ENCODE measurements at regions not wholly inside any gene's neighbourhood (a gene's known extent, or its start where the extent isn't known, plus 50 kb on each side); places are given as distances from the start of the nearest gene placed in this dataset.

DNA sequence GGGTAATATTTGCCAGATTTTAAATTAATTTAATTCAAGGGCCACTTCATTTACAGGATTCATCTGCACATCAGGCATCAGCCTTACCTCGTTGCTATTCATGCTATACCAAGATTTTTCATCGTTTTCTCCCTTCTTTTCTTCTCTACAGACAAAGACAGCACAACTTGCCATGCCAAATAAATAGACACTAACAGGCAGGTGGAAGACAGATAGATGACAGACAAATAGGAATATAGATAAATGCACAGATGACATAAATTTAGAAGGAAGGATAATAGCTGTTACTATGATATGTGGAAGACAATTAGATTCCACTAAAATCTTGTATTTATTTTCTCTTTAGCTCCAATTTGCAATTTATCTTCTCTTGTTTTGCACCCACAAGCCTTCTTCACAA, 164.5 kb upstream of the ARX start:
- no peak overlapping the region for H3K27ac ChIP-seq
- 35 to 45% methylated on average over 2 of the region's 2 CpGs for WGBS, 2 donors
- intact Hi-C loops (cut with DNase I) = no loop called here

DNA sequence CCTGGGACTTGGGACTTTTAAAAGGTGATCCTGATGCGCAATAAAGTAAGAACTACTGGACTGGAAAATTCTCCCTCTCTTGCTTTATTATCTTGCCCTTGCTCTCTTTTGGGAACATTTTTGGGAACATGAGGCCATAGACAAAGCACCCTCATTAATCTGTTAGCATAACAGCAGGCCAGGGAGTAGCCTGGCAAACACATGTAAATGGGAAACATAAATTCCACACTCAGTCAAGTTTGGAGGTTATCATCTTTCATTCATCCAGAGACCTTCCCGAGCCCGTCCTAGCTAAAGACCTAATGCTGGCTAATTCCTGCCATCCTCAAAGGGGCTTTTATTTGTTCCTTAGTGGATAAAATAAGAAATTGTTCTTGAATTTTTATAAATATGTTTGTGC, 162.8 kb upstream of the ARX start:
- Histone ChIP-seq H3K27me3 (no peaks in the 10 kb centered on the region), H3K9me3 (no peaks in the 10 kb centered on the region), H3K4me1 (no peaks in the 10 kb centered on the region), H3K36me3 (replicated peaks in 1 of 2; ENCODE audit: insufficient read depth in 1 of 2, low read depth in 2 of 2) (no peaks in the 10 kb centered on the region), H3K4me3 (no peak overlapping the region), H3K27ac (no peak overlapping the region)
- TF ChIP-seq POLR2A (IDR thresholded peaks at IDR 0.05) = no peak
- TF ChIP-seq, protein P1, sequence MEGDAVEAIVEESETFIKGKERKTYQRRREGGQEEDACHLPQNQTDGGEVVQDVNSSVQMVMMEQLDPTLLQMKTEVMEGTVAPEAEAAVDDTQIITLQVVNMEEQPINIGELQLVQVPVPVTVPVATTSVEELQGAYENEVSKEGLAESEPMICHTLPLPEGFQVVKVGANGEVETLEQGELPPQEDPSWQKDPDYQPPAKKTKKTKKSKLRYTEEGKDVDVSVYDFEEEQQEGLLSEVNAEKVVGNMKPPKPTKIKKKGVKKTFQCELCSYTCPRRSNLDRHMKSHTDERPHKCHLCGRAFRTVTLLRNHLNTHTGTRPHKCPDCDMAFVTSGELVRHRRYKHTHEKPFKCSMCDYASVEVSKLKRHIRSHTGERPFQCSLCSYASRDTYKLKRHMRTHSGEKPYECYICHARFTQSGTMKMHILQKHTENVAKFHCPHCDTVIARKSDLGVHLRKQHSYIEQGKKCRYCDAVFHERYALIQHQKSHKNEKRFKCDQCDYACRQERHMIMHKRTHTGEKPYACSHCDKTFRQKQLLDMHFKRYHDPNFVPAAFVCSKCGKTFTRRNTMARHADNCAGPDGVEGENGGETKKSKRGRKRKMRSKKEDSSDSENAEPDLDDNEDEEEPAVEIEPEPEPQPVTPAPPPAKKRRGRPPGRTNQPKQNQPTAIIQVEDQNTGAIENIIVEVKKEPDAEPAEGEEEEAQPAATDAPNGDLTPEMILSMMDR (IDR thresholded peaks at IDR 0.05) = no peak
- no peak for ATAC-seq
- DNase-seq = no peak
- 33 to 50% methylated on average over 3 of the region's 3 CpGs for WGBS, 2 donors
- intact Hi-C loops (cut with DNase I) = no loop called here

More for the DNA sequence above, 164.5 kb upstream of the ARX start:
- TF ChIP-seq, protein P1 (IDR thresholded peaks at IDR 0.05) = no peak
- no peak for TF ChIP-seq POLR2A (IDR thresholded peaks at IDR 0.05)
- no peak for DNase-seq
- no peak for ATAC-seq
- no peaks in the 10 kb centered on the region for H3K27me3 ChIP-seq
- H3K36me3 ChIP-seq (replicated peaks in 1 of 2; ENCODE audit: insufficient read depth in 1 of 2, low read depth in 2 of 2) = no peaks in the 10 kb centered on the region
- H3K4me1 ChIP-seq = no peaks in the 10 kb centered on the region
- no peak overlapping the region for H3K4me3 ChIP-seq
- no peaks in the 10 kb centered on the region for H3K9me3 ChIP-seq

DNA sequence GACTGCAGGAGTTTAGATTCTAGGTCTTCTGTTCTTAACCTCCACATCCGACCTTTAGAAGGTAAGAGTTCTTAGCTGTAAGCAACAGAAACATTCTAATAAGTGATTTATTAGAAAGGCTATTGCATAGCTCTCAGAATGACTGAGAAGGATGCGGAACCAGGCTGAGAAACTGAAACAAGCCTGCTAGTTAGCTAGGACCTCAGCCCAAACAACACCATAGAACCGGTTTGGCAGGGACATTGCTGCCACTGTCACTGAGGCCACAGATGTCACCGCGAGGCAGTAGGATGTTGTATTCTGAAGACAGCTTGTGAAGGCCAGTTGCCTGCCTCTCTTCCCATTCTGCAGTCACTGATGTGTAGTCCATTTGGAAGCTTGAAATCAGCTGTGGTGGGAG, 160.0 kb upstream of the ARX start:
- Histone ChIP-seq H3K9me3 (no peaks in the 10 kb centered on the region), H3K27ac (no peak overlapping the region), H3K27me3 (no peaks in the 10 kb centered on the region), H3K36me3 (replicated peaks in 1 of 2; ENCODE audit: insufficient read depth in 1 of 2, low read depth in 2 of 2) (no peaks in the 10 kb centered on the region), H3K4me3 (no peak overlapping the region), H3K4me1 (no peaks in the 10 kb centered on the region)
- ATAC-seq (no peak), DNase-seq (no peak)
- WGBS, 2 donors = 43 to 72% methylated on average over 1 to 5 of the region's 5 CpGs
- TF ChIP-seq, protein P1 (IDR thresholded peaks at IDR 0.05) = no peak
- no peak for TF ChIP-seq POLR2A (IDR thresholded peaks at IDR 0.05)
- intact Hi-C loops (cut with DNase I) = no loop called here

DNA sequence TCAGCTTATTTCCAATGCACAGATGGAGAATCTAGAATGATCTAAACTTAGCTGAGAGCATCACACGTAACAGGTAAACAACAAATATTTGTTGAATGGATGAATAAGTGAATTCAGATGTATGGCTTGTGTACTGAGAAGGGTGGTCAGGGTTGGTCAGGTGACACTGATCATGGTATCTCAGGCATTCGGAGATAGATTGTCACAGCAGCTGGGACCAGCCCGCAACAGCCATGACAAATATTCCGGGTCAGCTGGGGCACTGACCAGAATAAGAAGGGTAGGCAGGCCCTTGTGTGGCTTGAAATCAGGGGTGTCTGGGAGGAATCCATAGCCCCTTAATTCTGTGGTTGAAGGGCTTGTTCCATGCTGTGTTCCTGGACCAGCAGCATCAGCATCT, 159.4 kb upstream of the ARX start:
- Histone ChIP-seq H3K36me3 (replicated peaks in 1 of 2; ENCODE audit: insufficient read depth in 1 of 2, low read depth in 2 of 2) (no peaks in the 10 kb centered on the region), H3K4me3 (no peak overlapping the region), H3K9me3 (no peaks in the 10 kb centered on the region), H3K27ac (no peak overlapping the region), H3K27me3 (no peaks in the 10 kb centered on the region), H3K4me1 (no peaks in the 10 kb centered on the region)
- DNase-seq = no peak
- intact Hi-C loops (cut with DNase I) = no loop called here
- no peak for TF ChIP-seq POLR2A (IDR thresholded peaks at IDR 0.05)
- TF ChIP-seq, protein P1 (IDR thresholded peaks at IDR 0.05) = no peak
- 60 to 67% methylated on average over 4 of the region's 4 CpGs for WGBS, 2 donors
- ATAC-seq = no peak

DNA sequence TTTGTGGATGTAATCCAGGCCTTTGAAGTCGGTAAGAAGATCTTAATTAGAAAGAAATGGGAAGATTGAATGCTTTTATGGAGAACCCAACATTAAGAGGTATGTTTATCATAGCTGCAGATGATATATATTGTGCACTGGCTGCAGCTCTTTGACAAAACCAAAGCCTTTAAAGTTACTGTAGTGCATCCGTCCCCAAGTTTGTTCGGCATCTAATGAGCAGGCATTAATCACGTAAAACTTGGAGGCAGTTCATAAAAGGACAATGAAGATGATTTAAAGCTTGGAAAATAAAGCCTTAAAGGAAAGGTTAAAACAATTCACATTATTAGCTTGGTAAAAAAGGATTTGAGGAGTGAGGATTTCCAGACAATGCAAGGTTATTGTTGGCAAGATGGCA, 150.8 kb upstream of the ARX start:
- TF ChIP-seq, protein P1 (IDR thresholded peaks at IDR 0.05) = no peak
- TF ChIP-seq POLR2A (IDR thresholded peaks at IDR 0.05) = no peak
- Histone ChIP-seq H3K4me3 (no peak overlapping the region), H3K27ac (no peak overlapping the region), H3K36me3 (replicated peaks in 1 of 2; ENCODE audit: insufficient read depth in 1 of 2, low read depth in 2 of 2) (no peaks in the 10 kb centered on the region), H3K9me3 (no peaks in the 10 kb centered on the region), H3K4me1 (no peaks in the 10 kb centered on the region), H3K27me3 (no peaks in the 10 kb centered on the region)
- WGBS, 2 donors = 50 to 66% methylated on average over 4 of the region's 4 CpGs
- intact Hi-C loops (cut with DNase I) = no loop called here
- no peak for ATAC-seq
- no peak for DNase-seq
